Hematopoietic multipotent progenitor cell (in vitro differentiated cells): ENCODE measurements at regions not wholly inside any gene's neighbourhood (a gene's known extent, or its start where the extent isn't known, plus 50 kb on each side); places are given as distances from the start of the nearest gene placed in this dataset.

ENCODE experiments used
- DNase-seq, 3 donors: peaks; one replicate each; pipeline ENCODE4 v3.0.0-alpha.2; 2011 to 2015; ENCODE audit warnings: low read depth in 2 of 3, low spot score in 2 of 3

DNA sequence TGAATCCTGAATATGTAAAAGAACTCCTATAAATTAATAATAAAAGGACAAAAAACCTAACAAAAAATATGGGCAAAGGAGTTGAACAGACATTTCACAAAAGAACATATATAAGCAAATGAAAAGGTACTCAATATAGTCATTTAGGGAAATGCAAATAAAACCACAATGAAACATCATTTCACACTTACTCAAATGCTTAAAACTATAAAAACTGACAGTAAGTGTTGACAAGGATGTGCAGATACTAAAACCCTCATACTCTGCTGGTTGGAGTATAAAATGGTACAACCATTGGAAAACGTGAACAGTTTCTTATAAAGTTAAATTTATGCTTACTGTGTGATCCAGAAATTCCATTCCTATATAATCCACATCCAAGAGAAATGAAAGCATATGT lies 247.1 kb downstream of the GXYLT1 start:
- DNase-seq: no peak

DNA sequence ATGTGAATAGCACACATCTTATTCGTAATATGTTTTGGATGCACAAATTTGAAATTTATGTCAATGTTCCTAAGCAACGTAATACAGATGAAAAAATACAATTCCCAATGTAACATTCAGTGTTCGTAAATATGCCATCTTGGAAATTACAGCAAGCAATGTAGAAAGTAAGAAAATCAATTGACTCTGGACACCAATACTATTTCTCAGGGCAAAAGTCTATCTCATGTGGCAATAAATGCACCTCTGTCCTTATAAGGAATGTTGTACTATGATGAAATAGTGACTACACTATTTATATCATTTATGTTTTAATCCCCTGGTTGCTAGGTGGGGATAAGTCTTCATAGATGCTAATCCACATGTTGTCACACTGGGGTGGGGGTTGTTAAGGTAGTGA lies 251.2 kb downstream of the GXYLT1 start:
- DNase-seq: no peak

GRCh38 chr12:41892302-41892701 lies 252.4 kb downstream of the GXYLT1 start:
- DNase-seq: no peak

- no peak for DNase-seq
Observed at GRCh38 chr12:41891226-41891625, 253.4 kb downstream of the GXYLT1 start.

GRCh38 chr12:41888285-41888684 lies 256.4 kb downstream of the GXYLT1 start:
- DNase-seq: no peak

DNA sequence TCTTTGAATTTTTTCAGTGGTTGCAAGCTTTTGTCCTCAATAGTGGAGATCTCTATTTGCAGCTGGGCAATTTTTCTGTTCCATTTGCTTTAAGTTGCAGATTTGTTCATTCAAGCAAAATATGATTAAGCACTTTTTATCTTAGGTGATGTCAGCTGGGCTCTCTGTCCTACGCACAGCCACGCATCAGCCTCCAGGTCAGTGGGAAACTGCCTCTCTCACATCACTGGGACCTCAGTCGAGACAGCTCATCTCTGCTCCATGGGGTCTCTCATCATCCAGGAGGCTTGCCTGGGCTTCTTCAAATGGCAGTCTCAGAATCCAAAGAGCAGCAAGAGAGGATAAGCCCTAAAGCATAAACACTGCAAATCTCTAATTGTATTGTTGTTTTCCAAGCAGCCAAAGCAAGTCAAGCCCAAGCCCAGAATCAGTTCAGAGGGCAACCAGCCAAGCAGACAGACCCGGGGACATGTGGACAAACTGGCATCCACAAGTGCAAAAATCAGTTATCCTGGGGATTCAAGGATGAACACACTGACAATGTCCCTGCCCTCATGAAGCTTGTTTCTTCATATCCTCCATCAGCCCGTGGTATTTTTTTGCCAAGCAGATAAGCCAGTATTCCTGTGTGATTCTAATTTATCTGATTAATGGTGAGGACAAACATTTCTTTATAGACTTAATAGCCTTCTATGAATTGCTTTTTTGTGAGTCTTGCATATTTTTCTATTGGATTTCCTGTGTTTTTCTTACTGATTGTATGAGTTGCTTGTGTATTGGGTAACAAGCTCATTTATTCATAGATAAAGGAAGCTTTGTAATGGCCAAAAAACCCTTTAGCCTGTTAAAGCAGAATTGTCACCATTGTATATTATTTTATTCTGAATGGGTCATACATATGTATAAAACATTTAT lies 262.5 kb downstream of the GXYLT1 start:
- DNase-seq: no peak

GRCh38 chr12:41869432-41869831 lies 275.2 kb downstream of the GXYLT1 start:
- DNase-seq: no peak

GRCh38 chr12:41866878-41867430 lies 277.7 kb downstream of the GXYLT1 start:
- DNase-seq: no peak

DNA sequence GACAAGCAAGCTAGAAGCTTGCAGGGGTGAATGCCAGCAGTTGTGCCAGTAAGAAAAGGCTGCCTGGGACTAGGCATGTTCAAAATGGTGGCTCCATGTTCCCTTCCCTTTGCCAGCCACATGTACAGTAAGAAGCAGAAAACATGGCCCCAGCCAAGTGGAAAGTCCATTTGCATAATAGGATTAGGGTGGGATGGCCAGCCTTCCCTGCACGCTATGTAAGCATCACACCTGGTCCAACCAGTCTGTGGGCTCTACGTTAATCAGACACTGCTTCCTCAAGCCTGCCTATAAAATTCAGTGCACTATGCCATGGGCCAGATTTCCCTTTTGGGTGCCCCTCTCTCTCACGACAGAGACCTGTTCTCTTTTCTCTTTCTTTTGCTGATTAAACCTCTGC lies 288.4 kb downstream of the GXYLT1 start:
- no peak for DNase-seq

GRCh38 chr12:41850046-41850445 lies 294.6 kb downstream of the GXYLT1 start:
- no peak for DNase-seq

GRCh38 chr12:41846718-41847117 lies 298.0 kb downstream of the GXYLT1 start:
- DNase-seq: no peak

DNA sequence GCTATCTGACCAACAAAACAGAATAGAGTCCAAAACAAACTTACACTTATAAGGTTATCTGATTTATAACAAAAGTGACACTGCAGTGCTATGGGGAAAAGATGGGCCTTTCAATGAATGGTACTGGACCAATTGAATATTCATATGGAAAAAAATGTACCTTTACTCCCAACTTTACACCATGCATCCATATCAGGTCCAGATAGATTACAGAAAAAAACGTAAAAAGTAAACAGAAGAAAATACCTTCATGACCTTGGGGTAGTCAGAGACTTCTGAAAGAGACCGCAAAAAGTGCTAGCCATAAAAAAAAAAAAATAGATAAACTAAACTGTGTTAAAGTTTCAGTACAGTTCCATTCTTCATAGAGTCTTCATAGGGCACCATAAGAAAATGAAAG lies 308.3 kb downstream of the GXYLT1 start:
- no peak for DNase-seq

DNA sequence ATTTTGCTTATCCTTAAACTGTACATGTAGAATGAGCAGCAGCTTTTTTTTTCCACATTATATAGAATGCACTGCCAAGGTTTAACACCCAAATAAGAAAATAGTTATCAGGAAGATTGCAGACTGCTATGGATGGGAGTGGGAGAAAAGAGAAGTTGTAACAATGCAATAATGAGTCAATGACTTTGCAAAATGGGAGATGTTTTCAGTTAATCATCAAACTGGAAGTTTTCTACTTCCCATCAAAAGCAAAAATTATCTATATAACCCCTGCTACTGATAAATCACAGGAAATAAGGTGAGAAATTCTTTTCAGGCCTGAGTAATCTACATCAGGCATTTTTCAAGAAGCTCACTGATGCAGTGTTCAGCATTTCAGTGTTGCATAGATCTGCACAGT lies 309.1 kb downstream of the GXYLT1 start:
- DNase-seq: no peak

GRCh38 chr12:41819948-41820347 lies 324.7 kb downstream of the GXYLT1 start:
- no peak for DNase-seq

- no peak for DNase-seq
Observed at GRCh38 chr12:41804026-41804425, 340.6 kb downstream of the GXYLT1 start.

GRCh38 chr12:41802803-41803202 lies 341.9 kb downstream of the GXYLT1 start:
- no peak for DNase-seq

- DNase-seq: no peak
Observed at GRCh38 chr12:41801261-41801660, 343.4 kb downstream of the GXYLT1 start.

GRCh38 chr12:41799671-41800070 lies 345.0 kb downstream of the GXYLT1 start:
- DNase-seq: no peak

- DNase-seq: peak in 1 of 3 donors; percentile 4
Observed at GRCh38 chr12:41795910-41796309, 348.8 kb downstream of the GXYLT1 start.

DNA sequence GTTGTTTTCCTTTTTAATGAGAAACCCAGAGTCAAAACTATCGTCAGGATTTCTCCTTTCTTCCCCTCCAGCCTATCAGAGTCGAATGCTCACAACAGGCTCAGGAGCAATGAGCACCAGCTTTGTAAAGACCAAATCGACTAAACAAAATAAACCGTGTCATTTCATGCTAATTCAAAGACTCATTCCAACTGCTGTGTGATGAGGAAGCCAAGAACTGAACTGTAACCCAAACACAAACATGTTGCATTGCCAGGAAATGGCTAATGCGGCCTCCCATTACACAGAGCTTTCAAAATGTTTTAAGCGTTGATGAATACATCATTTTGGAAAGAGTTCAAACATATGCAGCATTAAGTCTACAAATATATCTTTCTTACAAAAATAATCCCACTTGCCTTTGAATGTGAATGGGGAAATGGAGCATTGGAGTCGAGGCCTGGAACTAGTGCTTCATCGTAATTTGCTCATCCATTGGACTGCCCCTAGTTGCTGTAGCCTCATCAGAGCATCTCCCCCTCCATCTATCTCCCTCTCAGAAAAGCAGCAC lies 349.5 kb downstream of the GXYLT1 start:
- DNase-seq: peak in 1 of 3 donors; percentile 27

DNA sequence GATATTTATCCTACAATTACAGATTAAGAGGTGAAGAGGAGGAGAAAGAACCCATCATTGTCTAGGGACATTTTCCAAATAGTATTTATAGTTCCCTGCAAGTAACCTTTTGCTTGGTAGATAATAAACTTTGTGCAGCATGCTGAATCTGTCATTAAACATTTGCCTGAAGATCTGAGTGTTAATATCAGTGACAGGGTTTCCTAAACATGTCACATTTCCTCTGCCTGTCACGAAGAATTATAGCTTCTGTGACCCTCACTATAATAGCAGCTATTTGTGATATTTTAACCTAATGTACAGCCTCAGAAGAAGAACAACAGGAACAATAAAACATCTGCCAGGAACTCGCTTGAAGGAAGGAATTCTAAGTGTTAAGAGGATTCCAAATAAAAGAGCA lies 350.3 kb downstream of the GXYLT1 start:
- DNase-seq: peak in 1 of 3 donors; percentile 15

GRCh38 chr12:41784957-41785356 lies 359.7 kb downstream of the GXYLT1 start:
- no peak for DNase-seq
